GM19043 (cell line): ENCODE measurements at regions not wholly inside any gene's neighbourhood (a gene's known extent, or its start where the extent isn't known, plus 50 kb on each side); places are given as distances from the start of the nearest gene placed in this dataset.

Experiments used
- ATAC-seq: cut with Tn5 transposase; IDR thresholded peaks from one replicate; pipeline ENCODE4 v1.9.1; 2021; ENCODE audit warnings: low read depth; ENCODE audit not compliant: unreplicated experiment

DNA sequence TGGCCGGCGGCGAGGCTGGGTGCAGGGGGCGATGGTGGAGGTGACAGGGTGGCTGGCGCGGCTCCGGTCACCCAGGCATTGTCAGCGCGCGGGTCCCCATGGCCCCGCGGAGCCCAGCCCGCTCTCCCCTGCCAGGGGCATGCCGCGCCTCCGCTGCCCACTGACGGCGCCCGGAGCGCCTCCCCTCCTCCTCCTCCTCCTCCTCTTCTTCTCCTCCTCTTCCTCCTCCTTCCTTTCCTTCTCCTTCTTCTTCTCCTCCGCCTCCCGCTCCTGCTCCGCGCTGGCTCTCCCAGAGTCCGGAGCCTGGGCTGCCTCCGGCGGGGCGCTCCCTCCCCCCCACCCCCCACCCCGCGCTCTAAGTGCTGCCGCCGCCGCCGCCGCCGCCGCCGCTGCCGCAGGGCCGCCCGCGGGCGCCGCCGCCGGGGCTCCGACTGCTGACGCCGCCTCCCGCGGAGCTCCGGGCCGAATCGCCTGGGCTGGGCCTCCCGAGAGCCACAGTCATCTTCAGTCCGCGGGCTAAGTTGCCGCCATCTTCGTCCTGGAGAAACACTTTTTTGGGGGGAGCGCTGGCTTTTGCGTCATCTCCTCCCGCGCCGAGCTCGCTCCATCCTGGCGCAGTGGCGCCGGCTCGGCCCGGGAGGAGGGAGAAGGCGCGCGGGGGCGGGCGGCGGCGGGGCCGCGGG is 348.3 kb downstream of the LIG4 start:
- ATAC-seq: no peak

DNA sequence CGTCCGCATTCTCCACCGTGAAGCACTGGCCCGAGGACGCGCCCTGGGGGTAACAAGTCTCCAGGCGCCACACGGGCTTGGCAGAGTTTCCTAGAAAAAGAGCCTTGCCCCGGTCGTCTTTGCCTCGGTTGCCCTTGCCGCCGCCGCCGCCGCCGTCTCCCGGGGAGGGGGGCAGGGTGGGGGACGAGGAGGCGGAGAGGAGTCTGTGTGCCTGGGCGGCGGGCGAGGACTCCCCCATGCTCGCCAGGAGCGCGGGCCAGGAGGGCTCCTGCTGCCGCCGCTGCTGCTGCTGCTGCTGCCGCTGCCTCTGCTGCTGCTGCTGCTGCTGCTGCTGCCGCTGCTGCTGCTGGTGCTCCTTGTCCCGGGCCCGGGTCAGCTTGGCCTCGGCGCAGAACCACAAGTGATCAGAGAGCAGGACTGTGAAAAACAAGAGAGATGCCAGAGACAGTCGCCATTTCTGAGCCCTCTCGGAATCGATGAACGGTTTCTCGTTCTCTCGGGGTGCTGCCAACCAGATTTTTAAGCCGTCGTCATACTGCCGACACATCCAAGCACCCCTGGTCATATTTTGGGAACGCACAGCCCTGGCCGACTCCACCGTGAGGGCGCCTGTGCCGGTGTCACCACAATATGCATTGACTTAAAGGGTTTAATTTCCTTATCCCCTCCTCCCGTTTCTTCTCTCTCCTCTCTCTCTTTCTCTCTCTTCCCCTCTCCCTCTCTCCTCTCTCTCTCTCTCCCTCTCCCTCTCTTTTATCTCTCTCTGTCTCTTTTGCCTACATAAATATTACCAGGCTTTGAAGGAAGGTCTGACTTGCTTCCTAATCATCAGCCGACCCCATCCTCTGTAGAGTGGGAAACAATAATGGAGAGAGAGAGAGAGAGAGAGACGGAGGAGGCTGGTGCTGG is 349.1 kb downstream of the LIG4 start:
- ATAC-seq: no peak

DNA sequence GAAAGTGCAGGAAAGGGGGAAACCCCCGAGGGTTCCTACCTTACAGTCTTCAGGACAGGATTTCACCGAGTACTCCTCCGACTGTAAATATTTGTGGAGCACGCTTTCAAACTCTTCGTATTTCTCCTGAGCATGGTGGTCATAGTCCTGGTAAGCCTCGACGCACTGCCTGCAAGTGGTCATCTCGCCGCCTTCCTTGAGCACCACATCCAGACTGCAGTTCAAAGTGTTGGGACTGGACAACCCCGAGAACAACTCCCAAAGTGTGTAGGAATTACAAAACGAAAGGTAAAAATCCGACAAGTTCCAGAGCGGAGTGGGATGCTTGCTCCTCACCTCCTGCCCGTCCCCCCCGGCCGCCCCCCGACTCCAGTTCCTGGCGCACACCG is 349.7 kb downstream of the LIG4 start:
- no peak for ATAC-seq

DNA sequence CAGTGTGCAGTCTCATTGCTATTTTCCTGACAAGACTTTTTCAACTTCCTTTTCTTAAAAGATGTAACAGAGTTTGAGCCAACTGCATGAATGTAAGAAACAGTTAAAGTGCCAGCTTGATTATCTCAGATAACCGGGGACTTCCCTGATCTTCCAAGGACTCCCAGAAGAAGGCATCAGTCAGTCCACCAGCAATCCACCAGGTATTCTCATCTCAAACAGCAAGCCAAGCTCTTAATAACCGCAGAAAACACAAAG is 350.1 kb downstream of the LIG4 start:
- ATAC-seq: no peak

DNA sequence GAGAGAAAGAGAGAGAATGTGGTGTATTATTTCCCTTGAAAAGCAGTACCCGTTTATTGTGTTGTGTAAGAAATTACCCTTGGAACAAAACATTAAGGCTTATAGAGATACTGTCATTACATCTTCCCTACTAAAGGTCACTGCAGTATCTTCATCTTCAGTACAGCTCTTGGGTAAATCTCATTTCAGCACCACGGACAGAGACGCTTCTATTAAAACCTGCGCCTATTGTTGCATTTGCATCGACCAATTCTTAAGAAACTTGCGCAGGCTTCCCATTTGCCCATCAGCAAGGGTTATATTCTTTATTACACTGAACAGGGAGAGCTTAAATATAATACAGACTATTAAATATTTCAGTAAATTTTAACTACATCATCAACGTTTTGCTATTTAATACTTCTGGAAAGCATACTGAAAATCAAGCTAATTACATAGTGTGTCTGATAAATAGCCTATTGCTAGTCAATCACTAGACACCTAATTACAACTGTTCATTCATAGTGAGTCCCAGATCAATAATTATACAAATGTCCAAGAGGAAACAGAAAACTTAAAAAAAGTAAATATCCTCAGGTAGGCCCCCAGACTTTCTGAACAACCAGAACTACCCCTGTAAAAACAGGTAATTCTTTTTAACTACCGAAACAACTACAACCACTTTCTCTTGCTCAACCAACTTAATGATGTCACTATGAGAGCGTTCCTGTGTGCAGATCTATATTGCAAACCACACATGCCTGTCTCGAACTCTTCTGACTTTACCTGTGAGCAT is 350.6 kb downstream of the LIG4 start:
- no peak for ATAC-seq

DNA sequence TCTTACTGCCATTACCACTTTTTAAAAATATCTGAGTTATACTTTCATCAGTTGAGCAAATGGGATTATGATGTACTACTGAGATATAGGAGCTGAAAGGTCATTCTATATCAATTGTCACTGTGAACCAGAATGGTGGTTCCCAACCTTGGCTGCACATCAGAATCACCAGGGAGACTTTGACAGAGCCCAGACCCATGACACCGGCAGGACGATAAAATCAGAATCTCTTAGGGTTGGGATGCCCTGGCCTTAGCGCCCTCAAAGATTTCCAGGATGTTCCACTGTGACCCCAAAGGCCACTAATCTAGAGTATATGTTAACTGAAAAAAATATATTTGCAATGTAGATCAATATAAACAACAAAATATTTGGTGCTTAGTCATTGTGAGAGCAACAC is 355.1 kb downstream of the LIG4 start:
- no peak for ATAC-seq

DNA sequence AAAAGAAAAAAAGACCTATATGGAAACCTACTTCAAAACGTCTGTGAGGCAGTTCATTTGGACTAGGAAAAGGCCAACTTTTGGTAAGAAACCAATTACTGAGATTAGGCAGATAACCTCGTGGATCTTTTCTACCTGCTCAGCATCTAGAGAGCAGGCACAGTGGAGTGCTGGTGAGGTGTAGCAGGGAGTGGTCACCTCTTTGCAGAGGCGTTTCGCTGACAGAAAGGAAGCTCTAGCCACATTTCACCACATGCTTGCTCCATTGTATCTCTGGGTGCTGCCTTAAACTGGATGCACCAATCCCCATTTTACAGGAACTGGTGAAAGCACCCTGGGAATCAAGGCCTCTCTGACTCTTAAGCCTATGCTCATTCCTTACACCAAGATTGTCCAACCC is 360.5 kb downstream of the LIG4 start:
- ATAC-seq: no peak

DNA sequence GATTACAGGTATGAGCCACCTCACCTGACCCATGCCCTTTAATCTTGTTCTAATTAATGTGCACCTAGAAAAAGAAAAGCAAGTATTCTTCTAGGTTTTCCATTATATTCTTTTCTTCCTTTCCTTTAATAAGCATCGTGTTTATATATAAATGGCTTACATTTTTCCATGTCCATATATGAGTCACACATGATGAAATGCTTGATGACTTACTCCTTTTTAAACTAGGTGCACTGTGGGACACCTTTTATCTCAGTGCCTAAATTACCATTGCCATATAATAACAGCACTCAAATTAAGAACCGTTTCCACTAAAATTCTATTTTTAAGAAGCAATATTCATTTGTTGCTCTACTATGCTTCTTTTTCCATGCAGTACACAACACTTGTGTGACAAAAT is 363.3 kb downstream of the LIG4 start:
- ATAC-seq: no peak

DNA sequence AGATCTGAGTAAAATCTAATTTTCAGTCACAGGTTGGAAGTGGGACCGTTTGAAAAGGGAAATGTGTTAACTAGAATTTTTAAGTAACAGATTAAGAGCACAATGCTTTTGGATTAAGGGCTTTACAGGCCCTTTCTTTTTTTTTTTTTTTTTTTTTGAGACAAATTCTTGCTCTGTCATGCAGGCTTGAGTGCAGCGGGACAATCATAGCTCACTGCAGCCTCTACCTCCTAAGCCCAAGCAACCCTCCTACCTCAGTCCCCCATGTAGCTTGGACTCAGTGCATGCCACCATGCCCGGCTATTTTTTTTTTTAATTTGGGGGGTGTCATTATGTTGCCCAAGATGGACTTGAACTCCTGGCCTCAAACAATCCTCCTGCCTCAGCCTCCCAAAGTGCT is 363.7 kb downstream of the LIG4 start:
- no peak for ATAC-seq

DNA sequence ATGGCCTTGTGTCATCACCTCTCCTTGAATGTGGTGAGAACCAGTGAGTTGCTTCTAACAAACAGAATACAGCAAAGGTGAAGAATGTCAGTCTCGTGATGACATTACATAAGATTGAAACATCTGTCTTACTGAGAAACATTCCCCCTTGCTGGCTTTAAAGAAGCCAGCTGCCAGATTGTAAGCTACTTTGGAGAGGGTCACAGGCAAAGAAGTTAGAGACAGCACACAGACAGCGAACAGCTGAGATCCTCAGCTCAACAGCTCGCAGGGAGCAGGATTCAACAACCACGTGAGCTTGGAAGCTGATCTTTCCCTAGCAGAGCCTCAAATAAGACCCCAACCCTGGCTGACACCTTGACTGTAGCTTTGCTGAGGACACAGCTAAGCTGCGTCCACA is 367.9 kb downstream of the LIG4 start:
- ATAC-seq: no peak

DNA sequence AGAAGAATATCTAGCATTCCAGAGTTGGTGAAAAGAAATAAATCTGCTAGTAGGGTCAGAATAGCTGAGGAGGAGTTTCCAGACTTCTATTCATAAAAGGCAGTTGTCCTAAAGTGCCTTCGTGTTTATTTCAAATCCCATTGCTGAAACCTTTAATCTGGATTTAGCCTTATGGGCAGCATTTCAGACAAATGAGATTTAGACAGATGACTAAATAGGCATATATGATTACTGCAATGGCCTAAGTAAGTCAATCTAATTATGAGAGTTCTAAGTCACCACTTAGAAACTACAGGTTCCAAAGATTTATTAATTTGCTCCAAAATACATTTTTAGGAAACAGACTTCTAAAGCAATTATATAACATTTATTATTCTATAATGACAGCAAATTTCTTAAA is 368.7 kb downstream of the LIG4 start:
- ATAC-seq: no peak

DNA sequence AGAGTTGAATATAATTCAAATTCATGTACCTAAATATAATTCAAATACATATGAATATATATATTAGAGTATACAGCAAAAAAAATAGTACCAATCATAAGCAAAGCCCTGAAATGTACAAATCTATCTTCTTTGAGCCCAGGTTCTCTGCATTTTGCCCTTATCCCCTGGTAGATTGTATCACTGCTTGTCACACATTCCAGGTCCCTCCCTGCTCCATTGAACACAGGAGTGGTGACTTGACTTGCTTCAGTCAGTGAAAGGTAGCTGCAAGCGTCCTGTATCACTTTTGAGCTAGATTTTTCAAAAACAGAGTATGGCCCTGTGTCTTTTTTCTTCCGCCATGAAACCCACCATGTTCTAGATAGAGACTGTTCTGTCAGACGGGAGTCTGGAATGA is 369.4 kb downstream of the LIG4 start:
- no peak for ATAC-seq

DNA sequence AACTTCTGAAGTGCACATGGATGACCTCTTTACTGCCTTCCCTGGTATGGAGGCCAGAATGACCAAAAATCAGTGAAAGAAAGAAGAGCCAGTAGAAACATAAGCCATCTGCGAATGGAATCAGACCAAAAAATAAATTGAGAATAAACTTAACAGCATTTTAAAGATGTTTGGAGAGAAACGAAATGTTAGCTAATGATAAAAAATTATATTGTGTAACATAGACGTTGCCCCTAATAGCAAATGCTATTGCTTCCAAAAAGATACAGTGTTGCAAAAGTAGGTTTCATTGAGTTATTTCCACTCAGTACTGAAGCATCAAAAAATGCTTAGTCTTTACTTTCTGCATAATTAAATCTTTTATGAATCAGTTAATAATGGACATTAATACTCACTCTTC is 371.7 kb downstream of the LIG4 start:
- ATAC-seq: no peak

DNA sequence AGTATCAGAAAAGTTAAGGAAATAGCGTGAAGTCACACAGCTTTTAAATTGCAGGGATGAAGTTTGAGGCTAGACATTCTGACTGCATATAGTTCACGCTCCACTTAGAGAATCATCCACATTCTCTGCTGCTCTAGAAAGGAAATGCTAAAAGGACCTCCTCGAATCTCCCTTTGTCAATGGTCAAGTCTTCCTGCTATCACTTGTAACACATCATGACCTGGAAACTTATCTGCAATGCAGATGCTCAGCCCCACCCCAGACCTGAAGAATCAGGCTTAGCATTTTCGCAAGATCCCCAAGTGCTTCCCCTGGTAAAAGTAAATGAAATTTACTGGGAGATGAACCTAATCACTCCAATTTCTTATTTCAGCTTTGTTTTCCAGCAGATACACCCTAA is 372.1 kb downstream of the LIG4 start:
- ATAC-seq: no peak

DNA sequence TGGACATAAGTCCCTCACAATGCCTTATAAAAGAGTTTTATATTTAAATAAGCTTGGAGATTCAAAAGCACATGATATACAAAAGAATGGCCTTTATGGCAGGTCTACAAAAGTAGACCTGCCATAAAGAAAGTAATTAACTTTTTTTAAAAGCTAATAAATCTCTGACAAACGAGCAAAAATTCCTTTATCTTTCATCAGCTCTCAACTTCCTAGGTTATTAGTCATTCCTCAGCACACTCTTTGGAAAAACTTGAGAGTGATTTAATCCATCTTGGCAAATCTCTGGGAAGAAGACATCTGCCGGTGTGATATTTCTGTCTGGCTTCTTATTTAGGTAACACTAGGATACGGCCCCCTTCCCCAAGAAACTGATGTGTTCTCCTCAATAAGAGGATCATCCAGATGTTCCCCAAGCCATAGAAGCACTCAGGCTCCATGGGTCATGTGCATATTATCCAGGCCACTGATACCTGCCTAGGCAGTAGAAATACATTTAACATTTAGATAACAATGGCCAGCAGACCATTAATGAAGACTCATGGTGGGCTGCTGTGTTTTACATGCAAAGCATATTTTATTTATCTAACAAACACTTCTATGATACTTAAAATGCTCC is 372.7 kb downstream of the LIG4 start:
- no peak for ATAC-seq

DNA sequence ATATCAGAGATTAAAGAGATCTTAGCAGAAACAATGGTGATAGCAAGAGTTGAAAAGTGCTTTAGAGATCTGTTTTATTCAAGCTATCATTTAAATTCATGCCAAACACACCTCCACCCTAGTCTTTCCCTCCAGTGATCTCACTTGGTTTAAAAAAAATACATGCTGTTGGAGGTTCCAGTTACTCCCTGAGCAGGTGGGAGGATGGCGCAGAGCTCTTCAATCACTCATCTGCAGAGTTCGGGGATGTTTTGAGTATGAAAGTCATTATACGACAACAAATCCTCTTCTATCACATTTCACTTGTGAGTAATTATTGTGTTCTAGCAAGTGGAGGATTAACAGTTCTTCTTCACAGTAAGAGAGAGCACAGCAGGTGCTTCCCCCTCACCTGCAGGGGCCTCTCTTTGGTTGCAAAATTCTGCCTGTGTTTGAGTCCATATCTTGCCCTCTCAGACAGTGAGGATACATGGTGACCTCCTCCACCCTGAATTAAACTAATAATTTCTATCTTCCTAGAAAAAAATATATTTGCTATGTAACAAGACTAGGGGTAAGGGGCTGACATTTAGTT is 376.7 kb downstream of the LIG4 start:
- no peak for ATAC-seq

DNA sequence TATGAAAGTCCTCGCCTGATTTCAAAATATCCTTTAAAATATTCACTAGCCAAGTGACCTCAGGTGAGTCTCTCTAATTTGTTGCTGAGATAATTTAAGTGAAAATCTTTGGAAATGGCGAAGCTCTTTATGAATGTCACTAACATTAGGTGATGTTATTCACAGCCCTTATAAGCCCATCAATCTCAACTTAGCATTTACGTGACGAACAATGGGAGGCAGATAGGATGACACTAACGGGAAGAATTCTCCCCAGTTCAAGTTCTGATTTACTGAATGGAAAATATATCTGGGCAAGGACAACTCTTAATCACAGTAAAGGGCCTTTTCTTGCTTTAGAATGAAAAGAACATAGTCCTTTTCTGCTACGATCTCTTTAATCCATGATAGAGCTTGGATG is 378.7 kb downstream of the LIG4 start:
- ATAC-seq: no peak

DNA sequence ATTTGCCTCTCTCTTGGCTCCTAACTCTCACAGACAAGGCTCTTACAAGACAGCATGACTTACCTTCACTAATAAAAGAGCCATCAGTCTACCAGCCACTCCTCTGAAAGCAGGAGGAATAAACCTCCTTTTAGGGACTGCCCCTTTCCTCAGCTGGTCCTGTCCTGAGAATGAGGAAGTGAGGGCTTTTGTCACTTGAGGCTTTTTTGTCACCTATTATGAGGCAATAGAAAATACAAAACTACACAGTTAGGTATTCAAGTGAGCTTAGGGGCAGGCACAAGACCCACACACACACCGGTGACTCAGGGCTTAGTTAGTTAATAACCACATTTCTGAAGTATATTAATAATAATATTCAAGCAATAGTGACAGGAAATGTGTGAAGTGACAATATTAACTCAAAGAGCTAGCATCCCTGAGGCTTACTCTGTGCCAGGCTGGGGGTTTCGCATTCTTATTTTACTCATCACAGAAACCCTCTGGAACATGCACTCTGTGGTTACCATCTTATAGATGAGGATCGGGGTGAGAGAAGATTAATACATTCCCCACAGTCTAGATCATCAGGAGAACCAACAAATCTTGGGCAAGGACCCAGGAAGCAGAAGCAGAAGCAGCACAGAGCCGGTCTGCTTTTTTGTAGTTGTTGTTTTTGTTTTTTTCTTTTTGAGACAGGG is 379.9 kb downstream of the LIG4 start:
- peak; percentile 62 for ATAC-seq

DNA sequence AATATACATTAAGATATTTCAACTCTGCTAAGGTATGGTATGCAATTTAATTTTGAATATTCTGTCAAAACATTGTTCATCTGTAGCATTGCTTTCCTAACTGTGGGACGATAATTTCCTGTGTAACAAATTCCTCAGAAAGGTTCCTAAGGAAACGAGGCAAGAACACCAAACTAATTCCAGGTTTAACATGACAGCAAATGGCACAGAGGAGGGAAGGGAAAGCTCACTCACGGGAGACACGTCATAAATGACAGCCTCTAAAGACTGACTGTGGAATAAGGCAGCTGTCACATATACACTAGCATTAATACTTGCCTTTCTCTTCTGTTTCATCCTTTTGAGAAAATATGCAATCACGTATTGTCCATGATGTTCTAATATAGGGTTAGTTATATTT is 380.6 kb downstream of the LIG4 start:
- no peak for ATAC-seq

DNA sequence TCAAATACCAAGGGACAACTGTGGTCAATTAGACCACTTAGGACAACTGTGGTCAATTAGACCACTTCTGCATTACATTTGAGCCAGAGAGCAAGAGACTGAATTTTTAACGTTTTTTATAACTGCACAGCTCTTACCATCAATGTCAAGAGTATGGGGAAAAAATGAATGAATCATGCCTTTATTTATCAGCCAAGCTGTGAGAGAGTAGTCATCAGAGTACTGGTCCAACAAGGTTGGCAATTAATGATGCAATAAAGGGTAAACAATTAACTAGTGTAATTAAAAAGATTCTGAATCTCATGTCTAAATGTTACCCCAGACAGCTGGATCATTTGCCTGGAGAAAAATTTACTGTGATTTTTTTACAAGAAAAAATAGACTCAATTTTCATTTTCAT is 381.1 kb downstream of the LIG4 start:
- ATAC-seq: no peak
